HG03196 (cell line): ENCODE measurements at regions not wholly inside any gene's neighbourhood (a gene's known extent, or its start where the extent isn't known, plus 50 kb on each side); places are given as distances from the start of the nearest gene placed in this dataset.
A peak's percentile ranks its signal among the peaks of the same experiment; 100 is the strongest.
"Not testable (repeated sequence)": the region's sequence is repeated elsewhere in the genome, so short reads cannot be mapped to it uniquely, and the experiment has no call there.

Experiments used
- ATAC-seq: cut with Tn5 transposase; IDR thresholded peaks from one replicate; pipeline ENCODE4 v1.9.1; 2021; ENCODE audit not compliant: unreplicated experiment

DNA sequence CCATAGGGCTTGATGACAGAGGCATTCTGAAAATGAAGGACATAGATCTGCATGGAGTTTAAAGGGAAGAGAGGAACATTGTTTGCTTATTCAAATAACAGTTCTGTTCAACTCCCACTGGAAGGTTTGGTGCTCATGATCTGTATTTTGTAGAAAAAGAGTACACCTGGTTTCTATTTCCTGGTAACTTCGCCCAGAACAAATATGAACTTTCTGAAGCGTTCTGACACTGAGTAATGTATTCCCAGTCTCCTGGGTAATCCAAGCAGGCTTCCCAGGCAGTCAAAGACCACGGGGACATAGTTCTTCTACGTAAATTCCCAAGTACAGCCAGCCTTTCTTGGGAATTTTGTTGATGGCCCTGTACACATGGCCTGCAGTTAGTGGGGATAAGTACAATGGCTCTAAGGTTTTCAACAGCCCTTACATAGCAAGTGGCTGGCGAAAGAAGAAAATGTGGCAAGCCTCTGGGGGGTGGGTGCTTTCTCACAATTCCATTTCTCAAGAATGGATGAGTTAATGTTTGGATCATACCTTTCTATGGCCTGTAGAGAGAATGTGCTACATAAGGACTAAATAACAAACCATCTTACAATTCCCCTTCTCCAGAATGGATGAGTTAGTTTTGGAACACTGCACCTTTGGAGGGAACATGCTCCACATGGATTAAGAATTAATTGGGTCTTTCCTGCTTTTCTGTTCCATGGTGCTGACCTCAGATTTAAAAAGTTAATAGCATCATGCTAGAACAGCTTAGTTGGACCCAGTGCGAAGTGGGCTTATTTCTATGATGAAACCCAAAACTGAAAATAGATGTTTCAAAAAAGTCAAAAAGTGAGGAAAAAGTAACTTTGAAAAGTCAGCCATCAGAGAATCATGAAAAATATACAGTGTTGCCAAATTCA lies 52.7 kb downstream of the COL6A6 start:
- ATAC-seq: no peak

DNA sequence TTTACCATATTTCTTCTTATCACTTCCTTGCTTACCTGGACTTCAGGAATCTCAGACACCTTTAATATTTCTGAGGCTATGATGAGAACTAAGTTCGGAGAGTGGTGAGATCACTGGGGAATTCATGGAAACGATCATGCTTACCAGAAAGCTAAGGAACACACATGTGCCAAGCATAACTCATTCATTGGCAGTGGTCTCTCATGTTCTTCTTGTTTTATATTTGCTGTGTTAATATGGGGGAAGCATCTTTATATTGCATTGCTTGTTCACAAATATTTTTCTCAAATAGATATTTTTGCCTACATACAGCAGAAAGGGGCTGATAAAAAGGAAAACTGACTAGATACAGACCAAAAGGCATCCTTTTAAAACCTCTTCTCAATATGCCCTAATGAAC lies 55.8 kb downstream of the COL6A6 start:
- no peak for ATAC-seq

DNA sequence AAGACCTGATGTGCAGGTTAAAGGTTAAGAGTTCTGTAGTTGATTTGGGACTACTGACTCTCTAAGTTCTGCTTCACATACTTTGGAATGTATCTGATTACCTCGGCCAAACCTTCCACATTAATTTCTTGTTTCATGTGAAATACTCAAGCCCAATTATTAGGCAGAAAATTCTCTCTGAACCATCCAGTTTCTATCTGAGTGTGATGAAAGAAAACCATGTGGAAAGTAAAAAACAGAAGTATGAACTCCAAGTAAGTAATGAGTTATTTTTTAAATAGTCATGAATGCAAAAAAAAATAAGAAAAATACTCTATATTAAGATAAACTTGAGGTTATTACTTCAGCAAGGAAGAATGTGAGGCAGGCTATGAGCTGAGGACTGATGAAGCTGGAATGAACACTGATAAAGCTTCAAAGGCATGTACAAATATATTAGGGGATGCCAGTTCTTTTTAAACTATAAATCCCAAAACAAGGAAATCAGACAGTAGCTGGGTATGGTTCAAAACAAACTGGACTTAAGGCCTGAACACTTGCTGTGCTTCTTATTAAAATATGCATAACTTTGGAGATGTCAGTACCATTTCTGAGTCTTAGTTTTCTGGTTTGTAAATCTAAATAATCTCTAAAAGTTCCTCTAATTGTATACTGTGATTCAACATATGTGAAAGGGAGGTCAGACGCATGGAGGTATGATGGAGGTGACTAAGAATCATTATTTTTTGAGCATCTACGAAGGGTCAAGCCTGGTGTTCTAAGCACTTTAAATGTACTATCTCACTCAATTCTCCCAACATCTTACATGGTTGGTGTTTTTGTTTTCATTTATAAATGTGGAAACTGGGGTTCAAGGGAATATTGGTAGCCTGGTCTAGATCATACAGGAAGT lies 59.6 kb downstream of the COL6A6 start:
- ATAC-seq: no peak

DNA sequence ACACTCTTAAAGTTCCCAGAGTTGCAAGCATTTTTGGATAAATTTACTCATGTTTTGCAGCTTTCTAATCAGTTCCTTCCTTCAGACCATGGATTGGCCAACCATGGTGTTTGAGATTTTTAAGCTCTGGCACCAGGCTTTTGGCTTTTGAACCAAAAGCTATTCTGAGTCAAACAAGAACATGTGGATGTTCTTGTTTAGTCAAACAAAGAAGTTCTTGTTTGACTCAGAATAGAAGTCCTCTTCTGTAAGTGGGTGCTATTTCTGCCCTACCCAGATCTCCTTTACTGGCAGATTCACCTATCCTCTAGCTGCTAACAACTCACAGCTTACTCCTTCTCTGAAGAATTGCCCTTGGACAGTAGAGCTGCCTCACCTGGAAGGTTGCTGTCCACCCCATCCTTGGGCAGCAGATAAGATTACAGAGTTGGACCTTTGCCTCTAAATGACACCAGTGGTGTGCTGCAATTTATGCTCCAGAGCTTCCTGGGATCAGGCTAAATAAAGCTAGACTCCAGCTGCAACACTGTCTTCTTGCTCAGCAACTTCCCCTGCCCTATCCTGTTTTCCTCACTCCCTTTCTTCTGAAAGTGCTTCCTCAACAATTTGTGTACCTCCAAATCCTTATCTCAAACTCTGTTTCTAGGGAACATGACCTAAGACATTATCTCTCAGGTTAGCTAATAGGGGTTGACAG lies 65.6 kb downstream of the COL6A6 start:
- ATAC-seq: peak; percentile 55

DNA sequence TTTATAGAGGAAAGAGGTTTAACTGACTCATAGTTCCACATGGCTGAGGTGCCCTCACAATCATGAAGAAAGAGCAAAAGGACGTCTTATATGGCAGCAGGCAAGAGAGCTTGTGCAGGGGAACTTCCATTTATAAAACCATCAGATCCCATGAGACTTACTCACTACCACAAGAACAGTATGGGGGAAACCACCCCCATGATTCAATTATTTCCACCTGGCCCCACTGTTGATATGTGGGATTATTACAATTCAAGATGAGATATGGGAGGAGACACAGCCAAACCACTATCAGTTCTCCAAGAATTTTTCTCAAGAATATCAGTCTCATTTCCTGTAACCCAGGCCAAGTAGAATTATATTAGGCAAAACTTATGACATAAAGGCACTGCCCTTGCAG lies 77.8 kb downstream of the COL6A6 start:
- ATAC-seq: not testable (repeated sequence)

DNA sequence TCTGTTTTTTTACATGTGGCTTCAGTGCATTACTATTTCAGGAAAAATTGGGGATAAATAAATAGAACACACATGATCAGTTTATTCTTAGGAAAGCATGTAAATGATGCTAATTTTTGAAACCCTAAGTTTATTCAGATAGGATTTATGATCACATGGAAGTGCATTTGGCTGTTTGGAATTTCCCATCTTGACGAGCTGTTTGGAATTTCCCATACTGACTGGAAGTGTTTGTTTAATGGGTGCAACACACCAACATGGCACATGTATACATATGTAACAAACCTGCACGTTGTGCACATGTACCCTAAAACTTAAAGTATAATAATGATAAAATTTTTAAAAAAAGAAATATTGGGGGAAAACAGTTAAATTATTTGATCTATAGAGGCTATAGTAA lies 79.5 kb downstream of the COL6A6 start:
- ATAC-seq: no peak

DNA sequence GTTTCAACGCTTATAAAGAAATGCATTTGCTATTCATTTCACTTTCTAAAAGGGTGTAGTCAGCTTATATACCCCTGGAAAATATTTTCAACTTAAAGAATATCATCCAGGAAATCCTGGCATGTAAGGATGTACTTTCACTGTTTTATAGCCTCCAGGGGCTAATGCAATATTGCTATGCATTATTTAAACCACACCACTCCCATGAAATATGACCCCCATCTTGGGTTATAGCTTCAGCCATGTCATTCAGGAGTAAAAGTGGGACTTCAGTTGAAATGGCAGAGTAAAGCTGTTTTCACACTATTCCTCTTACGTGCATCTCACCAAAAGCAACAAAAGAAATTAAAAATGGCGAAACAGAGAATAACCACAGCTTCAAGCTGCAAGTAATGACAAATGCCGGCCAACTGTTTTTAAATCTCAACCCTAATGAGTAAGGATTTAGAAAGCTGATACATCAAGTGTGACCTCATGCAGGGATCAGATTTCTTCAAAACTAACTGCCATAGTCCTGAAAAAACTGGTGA lies 84.5 kb downstream of the COL6A6 start:
- ATAC-seq: no peak

DNA sequence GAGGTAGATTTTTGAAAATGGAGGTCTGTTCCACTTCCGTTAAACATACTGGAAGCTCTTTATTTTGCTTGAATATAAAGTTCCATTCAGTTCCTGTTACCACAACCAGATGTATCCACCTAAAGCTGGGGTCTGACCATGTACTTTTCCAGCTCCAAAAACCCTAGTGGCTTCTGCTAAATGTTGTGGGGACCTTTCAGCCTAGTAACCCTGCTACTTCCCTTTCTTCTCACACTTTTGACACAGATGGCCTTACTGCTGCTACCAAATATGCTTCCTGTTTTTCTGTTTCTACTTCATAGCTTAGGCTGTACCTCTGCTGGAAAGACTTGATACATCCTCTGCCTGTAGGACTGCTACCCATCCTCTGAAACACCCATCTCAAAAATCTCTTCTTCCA lies 87.8 kb downstream of the COL6A6 start:
- ATAC-seq: no peak

DNA sequence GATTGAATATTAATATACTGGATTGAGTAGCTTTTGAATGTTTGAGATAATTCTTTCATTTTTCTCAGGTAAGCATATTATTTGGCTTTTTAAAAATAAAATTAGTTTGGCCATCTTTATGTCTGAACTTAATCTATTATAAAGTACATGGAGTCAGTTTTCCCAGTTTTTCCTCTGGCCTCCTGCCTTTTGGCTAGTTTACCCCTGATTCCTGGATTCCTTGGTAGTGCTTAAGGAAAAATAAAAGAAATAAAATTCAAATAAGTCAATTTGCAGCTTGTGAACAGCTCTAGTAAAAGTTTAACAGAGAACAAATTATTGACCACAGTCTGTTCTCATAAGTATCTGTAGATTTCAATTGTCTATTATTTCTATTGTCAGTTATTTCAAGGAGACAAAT lies 89.4 kb downstream of the COL6A6 start:
- ATAC-seq: no peak

DNA sequence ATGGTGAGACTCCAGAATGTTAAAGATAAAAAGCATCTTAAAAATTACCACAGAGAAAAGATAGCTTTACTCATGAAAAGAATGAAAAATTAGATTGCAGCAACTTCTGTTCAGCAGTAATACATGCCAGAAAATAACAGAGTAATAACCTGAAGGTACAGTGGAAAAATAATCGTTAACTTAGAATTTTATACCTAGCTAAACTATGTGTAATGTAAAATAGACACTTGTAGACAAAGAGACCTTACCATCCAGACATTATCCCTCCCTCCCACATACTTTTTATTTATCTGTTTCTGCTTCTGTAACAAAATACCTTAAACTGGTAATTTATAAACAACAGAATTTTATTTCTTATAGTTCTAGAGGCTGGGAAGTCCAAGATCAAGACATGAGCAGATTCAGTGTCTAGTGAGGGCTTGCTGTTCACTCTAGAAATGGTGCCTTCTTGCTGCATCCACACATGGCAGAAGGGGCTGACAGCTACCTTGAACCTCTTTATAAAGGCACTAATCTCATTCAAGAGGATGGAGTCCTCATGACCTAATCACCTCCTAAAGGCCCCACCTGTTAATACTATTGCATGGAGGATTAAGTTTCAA lies 90.7 kb downstream of the COL6A6 start:
- ATAC-seq: no peak

DNA sequence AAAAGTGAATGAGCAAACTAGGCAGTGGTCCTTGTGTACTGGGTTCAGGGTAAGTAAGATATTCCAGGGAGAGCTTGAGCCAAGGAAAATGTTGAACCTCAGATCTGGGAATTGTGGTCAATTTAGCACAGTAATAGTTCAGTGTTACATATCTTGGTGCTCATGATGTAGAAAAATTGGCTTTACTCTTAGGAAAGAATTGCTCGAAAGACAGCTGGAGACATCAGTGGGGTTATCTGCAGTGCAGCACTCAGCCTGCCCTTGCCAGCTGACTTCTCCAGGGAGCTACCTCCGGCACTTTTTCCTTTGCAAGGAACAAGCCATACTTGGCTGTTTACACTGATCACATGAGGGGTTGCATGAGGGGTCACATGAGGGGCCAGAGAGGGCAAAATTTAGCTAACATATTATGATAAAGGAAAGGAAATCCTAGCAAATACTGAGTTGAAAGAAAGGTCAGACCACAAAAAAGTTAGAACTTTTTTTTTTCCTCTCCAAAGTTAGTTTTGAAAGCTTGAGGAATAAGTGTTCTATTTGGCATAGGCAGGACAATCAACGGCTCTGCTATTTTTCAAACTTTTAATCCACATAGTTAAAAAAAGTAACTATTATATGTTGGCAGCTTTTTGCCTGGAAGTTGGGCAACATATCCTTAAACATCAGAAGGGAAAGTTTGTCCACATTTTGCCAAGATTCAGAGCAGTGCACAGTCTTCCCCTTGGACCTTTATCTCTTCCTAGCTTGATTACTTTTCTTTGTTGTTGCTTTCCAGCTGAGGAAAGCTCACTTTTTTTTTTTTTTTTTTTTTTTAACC lies 92.4 kb downstream of the COL6A6 start:
- no peak for ATAC-seq

DNA sequence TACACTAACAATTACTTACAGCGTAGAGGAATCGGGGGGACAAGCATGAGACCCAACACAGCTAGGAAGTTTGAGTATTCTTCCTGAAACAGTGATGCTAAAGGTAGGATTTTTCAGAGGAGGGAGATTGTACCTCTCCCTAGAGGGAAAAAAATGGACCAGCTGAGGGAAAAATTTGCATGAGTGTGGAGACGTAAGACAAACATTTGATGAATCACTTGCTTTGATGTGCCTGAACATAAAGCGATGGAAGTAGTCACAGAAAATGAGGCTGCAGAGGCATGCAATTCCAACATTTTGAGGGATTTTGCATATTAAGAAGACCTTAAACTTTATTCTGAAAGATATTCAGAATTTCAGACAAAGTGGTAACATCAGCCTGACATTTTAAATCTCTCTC lies 102.2 kb downstream of the COL6A6 start:
- no peak for ATAC-seq

DNA sequence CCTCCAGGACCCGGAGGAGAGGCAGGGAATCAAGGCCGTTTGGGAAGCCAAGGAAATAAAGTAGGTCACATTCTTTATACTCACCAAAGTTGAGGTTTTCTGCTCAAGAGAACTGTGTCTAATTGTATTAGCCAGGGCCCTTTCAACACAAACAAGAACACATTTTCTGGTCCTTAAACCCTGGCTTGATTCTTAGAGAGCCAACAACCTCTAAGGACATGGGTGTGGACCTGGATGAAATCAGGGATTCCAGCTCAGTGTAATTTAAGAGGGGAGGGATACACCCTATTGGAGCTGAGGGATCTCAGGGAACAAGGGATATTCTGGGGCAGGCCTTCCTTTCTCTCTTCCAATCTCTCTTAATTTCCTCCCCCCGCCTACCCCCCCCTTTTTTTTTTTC lies 104.8 kb downstream of the COL6A6 start:
- ATAC-seq: no peak

DNA sequence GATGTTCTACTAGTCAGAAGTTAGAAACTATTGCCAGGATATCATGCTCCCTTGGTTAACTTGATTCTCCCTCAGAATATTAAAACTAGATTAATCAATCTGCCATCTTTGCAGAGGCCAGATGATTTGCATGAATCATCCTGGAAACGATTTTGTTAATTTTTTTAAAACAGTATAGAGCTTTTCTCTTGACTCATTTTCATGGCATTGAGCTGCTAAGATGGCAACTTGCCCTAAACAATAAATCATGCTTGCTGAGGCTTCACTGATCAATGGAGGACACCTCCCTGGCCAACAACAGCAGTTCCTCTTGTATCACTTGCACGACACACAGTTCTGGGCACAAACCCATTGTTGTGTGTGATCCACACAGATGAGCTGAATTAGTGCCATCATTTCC lies 109.1 kb downstream of the COL6A6 start:
- no peak for ATAC-seq

DNA sequence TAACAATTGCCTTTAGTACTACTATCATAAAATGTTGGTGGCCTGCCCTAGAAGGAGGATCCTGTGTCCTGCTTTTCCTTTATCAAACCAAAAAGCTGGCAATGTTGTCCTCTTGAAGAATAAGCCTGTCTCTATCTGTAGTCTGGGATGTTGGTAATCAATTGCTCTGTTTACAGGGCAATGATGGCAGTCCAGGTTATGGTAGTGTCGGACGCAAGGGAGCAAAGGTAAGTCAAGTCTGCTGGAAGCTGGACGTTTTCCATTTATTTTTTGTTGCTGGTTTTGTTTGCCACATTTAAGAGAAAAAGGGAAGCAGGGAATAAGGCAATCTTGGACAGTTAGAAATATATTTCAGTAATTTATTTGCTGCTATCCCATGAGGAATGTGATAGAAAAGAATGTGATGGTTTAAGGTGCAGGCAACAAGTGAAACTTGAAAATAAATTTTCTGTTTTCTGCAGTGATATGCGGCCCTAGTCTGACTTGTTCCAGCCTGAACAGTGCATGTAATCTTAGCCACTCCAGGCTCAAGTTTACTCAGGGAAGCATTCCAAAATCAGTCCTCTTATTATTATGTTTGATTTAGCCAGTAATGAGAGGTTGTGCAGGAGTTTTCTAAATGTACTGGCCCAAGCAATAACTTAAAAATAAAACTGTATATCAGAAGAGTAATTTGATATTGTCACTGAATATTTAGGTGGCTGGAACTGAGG lies 110.3 kb downstream of the COL6A6 start:
- ATAC-seq: no peak

DNA sequence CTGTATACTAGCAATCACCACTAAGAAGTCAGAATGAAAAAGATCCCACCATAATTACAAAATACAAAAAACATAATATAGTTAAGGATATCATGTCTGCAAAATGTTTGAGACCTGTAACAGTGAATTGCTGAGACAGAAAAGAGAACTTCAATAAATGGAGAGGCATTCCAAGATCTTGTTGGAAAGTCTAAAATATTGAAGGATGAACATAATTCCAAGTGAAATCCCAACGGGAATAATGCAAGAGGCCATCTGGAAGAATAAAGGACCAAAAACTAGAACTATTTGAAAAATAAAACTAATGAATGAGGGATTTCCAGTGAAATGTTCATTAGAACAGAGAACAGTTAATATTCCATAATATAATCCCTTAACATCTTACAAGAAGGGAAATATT lies 110.9 kb downstream of the COL6A6 start:
- no peak for ATAC-seq
